ENCODE measurements at regions not wholly inside any gene's neighbourhood (a gene's known extent, or its start where the extent isn't known, plus 50 kb on each side); places are given as distances from the start of the nearest gene placed in this dataset.
"Not testable (repeated sequence)": the region's sequence is repeated elsewhere in the genome, so short reads cannot be mapped to it uniquely, and the experiment has no call there.

GRCh38 chr5:99879791-99880511 is 655.2 kb upstream of the FAM174A start:
- no peak for DNase-seq

- no peak for DNase-seq
Observed at GRCh38 chr5:99878830-99879229, 656.3 kb upstream of the FAM174A start.

- no peak for DNase-seq
Observed at GRCh38 chr5:99866740-99867139, 668.4 kb upstream of the FAM174A start.

GRCh38 chr5:99865159-99865558 is 670.0 kb upstream of the FAM174A start:
- no peak for DNase-seq

GRCh38 chr5:99835791-99836190 is 699.4 kb upstream of the FAM174A start:
- DNase-seq = no peak

GRCh38 chr5:99827136-99827535 is 708.0 kb upstream of the FAM174A start:
- DNase-seq = no peak

- no peak for DNase-seq
Observed at GRCh38 chr5:99817796-99818195, 717.4 kb upstream of the FAM174A start.

- DNase-seq = no peak
Observed at GRCh38 chr5:99814321-99815063, 720.7 kb upstream of the FAM174A start.

- DNase-seq = no peak
Observed at GRCh38 chr5:99808657-99809230, 726.4 kb upstream of the FAM174A start.

- no peak for DNase-seq
Observed at GRCh38 chr5:99807346-99807745, 727.8 kb upstream of the FAM174A start.

- DNase-seq = no peak
Observed at GRCh38 chr5:99795031-99795430, 740.1 kb upstream of the FAM174A start.

- no peak for DNase-seq
Observed at GRCh38 chr5:99788482-99788881, 746.7 kb upstream of the FAM174A start.

- no peak for DNase-seq
Observed at GRCh38 chr5:99775189-99775588, 760.0 kb upstream of the FAM174A start.

- no peak for DNase-seq
Observed at GRCh38 chr5:99773290-99773689, 761.9 kb upstream of the FAM174A start.

- no peak for DNase-seq
Observed at GRCh38 chr5:99771296-99771695, 763.9 kb upstream of the FAM174A start.

GRCh38 chr5:99765011-99765410 is 770.2 kb upstream of the FAM174A start:
- no peak for DNase-seq

GRCh38 chr5:99763021-99763774 is 772.0 kb upstream of the FAM174A start:
- DNase-seq = no peak

- DNase-seq = no peak
Observed at GRCh38 chr5:99747342-99747741, 787.8 kb upstream of the FAM174A start.

- DNase-seq = not testable (repeated sequence)
Observed at GRCh38 chr5:99733146-99733545, 802.0 kb upstream of the FAM174A start.

- DNase-seq = not testable (repeated sequence)
Observed at GRCh38 chr5:99730653-99731052, 801.8 kb upstream of the CHD1 start.

GRCh38 chr5:99724732-99725290 is 796.0 kb upstream of the CHD1 start:
- DNase-seq = no peak

- DNase-seq = no peak
Observed at GRCh38 chr5:99721506-99721905, 792.7 kb upstream of the CHD1 start.

GRCh38 chr5:99715921-99716320 is 787.1 kb upstream of the CHD1 start:
- DNase-seq = no peak

Data from stimulated activated CD4-positive, alpha-beta T cell treated with anti-CD3 and anti-CD28 coated beads, Interleukin-4, amount 100 ng/mL, for 4 hours (primary cell).